HCT116 (cell line): ENCODE measurements at regions not wholly inside any gene's neighbourhood (a gene's known extent, or its start where the extent isn't known, plus 50 kb on each side); places are given as distances from the start of the nearest gene placed in this dataset.

Experiments
- ATAC-seq: fragments of 200-7000 bp; cut with Tn5 transposase; 2 replicates; pipeline ENCODE4 v1.9.1; 2020; ENCODE audit warnings: mild to moderate bottlenecking, moderate library complexity
- BruUV-seq: library from RNA; stranded (reverse); fragments of 400-500 nt; replicated peaks from 2 replicates; lab custom pipeline; 2021; lab: Mats Ljungman, UMichigan
- CTCF ChIA-PET: fragments of 300-600 bp; sonication (Branson Sonifier 250); formaldehyde crosslinking; loops from one replicate; lab custom pipeline; 2021; ENCODE audit warnings: antibody characterized with exemption; lab: Charles Lee
- POLR2A ChIA-PET: fragments of 300-600, 350-600 bp; sonication (Branson Sonifier 250); formaldehyde crosslinking; loops from one replicate; lab custom pipeline; 2021; ENCODE audit warnings: antibody characterized with exemption; lab: Charles Lee
- RAD21 ChIA-PET, 2 experiments: fragments of 300-600 bp; sonication (Branson Sonifier 250); formaldehyde crosslinking; loops; one replicate each; lab custom pipeline; 2023; ENCODE audit warnings: low total read pairs in 2 of 2; ENCODE audit not compliant: uncharacterized antibody in 2 of 2, unreplicated experiment in 2 of 2, low non-redundant PET in 1 of 2; lab: Charles Lee
- DNase-seq: peaks from one replicate; pipeline ENCODE4 v3.0.0-alpha.2; 2010; ENCODE audit warnings: low read depth, low spot score
- H2AFZ ChIP-seq: fragments of 200-600 bp; shearing (Covaris generic), sonication (generic); 2 replicates; pipeline ENCODE4 v1.6.1; 2017; ENCODE audit warnings: low read depth, mixed run types, mixed read lengths, antibody characterized with exemption, low read length; ENCODE audit not compliant: poor library complexity, severe bottlenecking
- H3K27ac ChIP-seq: 2 replicates; pipeline ENCODE4 v1.5.1; 2012; ENCODE audit warnings: low read depth, low read length
- H3K27me3 ChIP-seq: fragments of 200-600 bp; sonication (generic); 2 replicates; pipeline ENCODE4 v1.6.1; 2016; ENCODE audit warnings: mixed run types, low read length, mixed read lengths; ENCODE audit not compliant: insufficient read depth
- H3K36me3 ChIP-seq, 2 experiments: fragments of 200-500 bp in 1 of 2; fragments of 200-600 bp in 1 of 2; sonication (Bioruptor generic) in 1 of 2; sonication (generic) in 1 of 2; 2 replicates each; pipeline versions ENCODE4 v1.5.1 to v1.6.1; 2014 to 2016; ENCODE audit warnings: low read length in 2 of 2, inconsistent platforms in 1 of 2, mixed read lengths in 1 of 2, mixed run types in 1 of 2; ENCODE audit not compliant: insufficient read depth in 2 of 2, control insufficient read depth in 1 of 2
- H3K4me1 ChIP-seq, 2 experiments: fragments of 200-600 bp in 1 of 2; sonication (generic) in 1 of 2; 2 replicates each; pipeline versions ENCODE4 v1.5.1 to v1.6.1; 2012 to 2017; ENCODE audit warnings: low read length in 2 of 2, inconsistent platforms in 1 of 2, mild to moderate bottlenecking in 1 of 2, mixed read lengths in 1 of 2, mixed run types in 1 of 2, moderate library complexity in 1 of 2; ENCODE audit not compliant: insufficient read depth in 2 of 2, control insufficient read depth in 1 of 2
- H3K4me2 ChIP-seq: fragments of 200-600 bp; sonication (generic); 2 replicates; pipeline ENCODE4 v1.6.1; 2017; ENCODE audit warnings: mixed run types, low read length, mixed read lengths
- H3K4me3 ChIP-seq, 2 experiments: fragments of 200-600 bp in 1 of 2; sonication (generic) in 1 of 2; replicated peaks in 1 of 2; 2 replicates each; pipeline ENCODE4 v1.5.1; 2011 to 2016; ENCODE audit warnings: low read length in 2 of 2, control low read depth in 1 of 2, low read depth in 1 of 2, mild to moderate bottlenecking in 1 of 2, mixed read lengths in 1 of 2, mixed run types in 1 of 2
- H3K79me2 ChIP-seq: fragments of 200-600 bp; sonication (generic); 2 replicates; pipeline ENCODE4 v1.6.1; 2017; ENCODE audit warnings: mild to moderate bottlenecking, mixed run types, low read length, moderate library complexity, mixed read lengths; ENCODE audit not compliant: insufficient read depth
- H3K9ac ChIP-seq: fragments of 200-600 bp; sonication (generic); 2 replicates; pipeline ENCODE4 v1.6.1; 2016; ENCODE audit warnings: low read length, mixed read lengths
- H3K9me2 ChIP-seq: fragments of 200-600 bp; sonication (generic), shearing (Covaris generic); 2 replicates; pipeline ENCODE4 v1.6.1; 2017; ENCODE audit warnings: mixed run types, mild to moderate bottlenecking, moderate library complexity; ENCODE audit not compliant: insufficient read depth
- H3K9me3 ChIP-seq, 2 experiments: fragments of 200-500 bp in 1 of 2; fragments of 200-600 bp in 1 of 2; sonication (Bioruptor generic) in 1 of 2; sonication (generic) in 1 of 2; 2 replicates each; pipeline ENCODE4 v1.6.1; 2014 to 2017; ENCODE audit warnings: low read length in 2 of 2, mixed read lengths in 2 of 2, inconsistent platforms in 1 of 2, low read depth in 1 of 2, mild to moderate bottlenecking in 1 of 2, mixed run types in 1 of 2, moderate library complexity in 1 of 2; ENCODE audit not compliant: control insufficient read depth in 1 of 2, insufficient read depth in 1 of 2
- H4K20me1 ChIP-seq: fragments of 200-600 bp; sonication (generic), shearing (Covaris generic); 2 replicates; pipeline ENCODE4 v1.6.1; 2017; ENCODE audit warnings: mixed run types, mild to moderate bottlenecking, moderate library complexity; ENCODE audit not compliant: insufficient read depth
- ATF3 ChIP-seq: IDR thresholded peaks from 2 replicates; pipeline ENCODE4 v1.6.1; 2012
- EGR1 ChIP-seq: IDR thresholded peaks from 2 replicates; pipeline ENCODE4 v1.6.1; 2012; ENCODE audit warnings: low read depth
- ELF1 ChIP-seq: IDR thresholded peaks from 2 replicates; pipeline ENCODE4 v1.6.1; 2012; ENCODE audit warnings: low read depth, borderline replicate concordance
- EZH2 ChIP-seq: fragments of 200-600 bp; sonication (generic); IDR thresholded peaks from 2 replicates; pipeline ENCODE4 v1.6.1; 2017; ENCODE audit warnings: antibody characterized with exemption, mixed run types
- EZH2phosphoT487 ChIP-seq: fragments of 200-600 bp; IDR thresholded peaks from 2 replicates; pipeline ENCODE4 v1.6.1; 2018; ENCODE audit warnings: antibody characterized with exemption, borderline replicate concordance
- JUND ChIP-seq: IDR thresholded peaks from 2 replicates; pipeline ENCODE4 v1.6.1; 2012
- POLR2A ChIP-seq: IDR thresholded peaks from 2 replicates; pipeline ENCODE4 v1.7.0; 2011; ENCODE audit warnings: borderline replicate concordance; ENCODE audit not compliant: insufficient read depth, insufficient read length; ENCODE audit errors: extremely low read depth
- POLR2AphosphoS5 ChIP-seq: IDR thresholded peaks from 2 replicates; pipeline ENCODE4 v1.6.1; 2011; ENCODE audit warnings: mild to moderate bottlenecking, low read depth, low read length, moderate library complexity
- RAD21 ChIP-seq: IDR thresholded peaks from 2 replicates; pipeline ENCODE4 v1.6.1; 2012; ENCODE audit warnings: low read depth, mild to moderate bottlenecking
- REST ChIP-seq: IDR thresholded peaks from 2 replicates; pipeline ENCODE4 v1.6.1; 2012; ENCODE audit warnings: low read depth
- SIN3A ChIP-seq: IDR thresholded peaks from 2 replicates; pipeline ENCODE4 v1.6.1; 2012; ENCODE audit warnings: low read depth
- SP1 ChIP-seq: IDR thresholded peaks from 2 replicates; pipeline ENCODE4 v1.6.1; 2012; ENCODE audit warnings: low read depth
- YY1 ChIP-seq: IDR thresholded peaks from 2 replicates; pipeline ENCODE4 v1.6.1; 2011; ENCODE audit warnings: low read length, low read depth, moderate library complexity, mild to moderate bottlenecking; ENCODE audit not compliant: insufficient replicate concordance; ENCODE audit errors: extremely low read depth
- ZBTB33 ChIP-seq: IDR thresholded peaks from 2 replicates; pipeline ENCODE4 v1.6.1; 2011; ENCODE audit warnings: mild to moderate bottlenecking, low read length, moderate library complexity; ENCODE audit not compliant: insufficient replicate concordance; ENCODE audit errors: extremely low read depth
- ZFX ChIP-seq: fragments of 450-650 bp; IDR thresholded peaks from 2 replicates; pipeline ENCODE4 v1.6.1; 2017
- ZNF274 ChIP-seq: fragments of 200-500 bp; sonication (Bioruptor generic); IDR thresholded peaks from 2 replicates; pipeline ENCODE4 v1.6.1; 2014; ENCODE audit warnings: mild to moderate bottlenecking, low read depth, low read length, inconsistent platforms
- intact Hi-C: fragments of 100-400 bp; cut with micrococcal nuclease; formaldehyde crosslinking; loops from 2 replicates; pipeline ENCODE4 v1.10.0; 2022

DNA sequence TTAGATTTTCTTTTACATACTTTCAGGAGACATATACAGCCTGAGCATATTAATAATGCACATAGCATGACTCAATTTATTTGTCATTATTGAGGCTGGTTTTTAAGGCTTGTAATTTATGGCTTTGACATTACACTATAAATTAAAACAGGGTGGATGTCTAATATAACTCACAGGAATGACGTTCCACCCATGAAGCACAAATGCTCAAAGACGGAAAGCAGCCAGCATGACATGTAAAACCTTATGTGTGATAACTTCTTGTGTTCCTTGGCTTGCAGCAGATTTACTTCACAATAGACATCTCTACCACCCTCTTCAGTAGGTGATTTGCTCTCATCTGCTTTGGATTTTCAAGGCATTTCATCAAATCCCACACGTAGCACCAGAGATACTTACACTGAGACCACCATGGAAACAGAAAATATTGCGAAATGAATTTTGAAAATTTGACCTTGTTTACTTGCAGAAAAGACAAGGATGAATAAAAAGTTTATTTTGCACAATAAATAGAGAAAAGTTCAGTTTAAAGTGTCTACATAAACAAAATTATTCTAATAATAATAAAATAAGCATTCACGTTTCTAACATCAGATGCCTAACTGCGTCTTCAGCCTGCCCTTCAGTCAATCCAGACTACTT is 64.7 kb upstream of the BTC start:
- H3K4me1 ChIP-seq = no peaks in the 10 kb centered on the region
- no peaks in the 10 kb centered on the region for H3K9me2 ChIP-seq
- H3K27me3 ChIP-seq = no peaks in the 10 kb centered on the region
- H3K4me3 ChIP-seq = no peak overlapping the region
- H3K4me2 ChIP-seq = no peak overlapping the region
- BruUV-seq = no TSS peak
- ChIA-PET CTCF (interaction anchor here (1.6 kb wide), 1 partner anchor 16 kb away, joined by 6 read pairs; no protein-coding TSS in a partner anchor), POLR2A (no interaction called here), RAD21 (no interaction called here)
- no peak overlapping the region for H3K9ac ChIP-seq
- no peaks in the 10 kb centered on the region for H3K79me2 ChIP-seq
- DNase-seq (no peak), ATAC-seq (no peak)
- no peak overlapping the region for H2AFZ ChIP-seq
- no peaks in the 10 kb centered on the region for H3K36me3 ChIP-seq
- H4K20me1 ChIP-seq = no peaks in the 10 kb centered on the region
- no peak overlapping the region for H3K27ac ChIP-seq
- intact Hi-C loops = no loop called here
- no peak for TF ChIP-seq ZFX
- no peaks in the 10 kb centered on the region for H3K9me3 ChIP-seq

- H3K9ac ChIP-seq = no peak overlapping the region
- no peak overlapping the region for H3K4me2 ChIP-seq
- no peaks in the 10 kb centered on the region for H3K9me2 ChIP-seq
- no peaks in the 10 kb centered on the region for H3K79me2 ChIP-seq
- no peaks in the 10 kb centered on the region for H4K20me1 ChIP-seq
- H3K4me1 ChIP-seq = no peaks in the 10 kb centered on the region
- ChIA-PET POLR2A (no interaction called here), RAD21 (no interaction called here), CTCF (no interaction called here)
- H3K27me3 ChIP-seq = no peaks in the 10 kb centered on the region
- DNase-seq (no peak), ATAC-seq (no peak)
- no peak overlapping the region for H2AFZ ChIP-seq
- H3K4me3 ChIP-seq = no peak overlapping the region
- no peaks in the 10 kb centered on the region for H3K36me3 ChIP-seq
- no TSS peak for BruUV-seq
- H3K9me3 ChIP-seq = peaks cover 2 to 3% of the 10 kb centered on the region in 2 experiments; a peak in 2 of 4 replicates
- H3K27ac ChIP-seq = no peak overlapping the region
- intact Hi-C loops = no loop called here
- TF ChIP-seq ZBTB33 (no peak), POLR2A (no peak), SIN3A (no peak), EZH2phosphoT487 (no peak), JUND (no peak), POLR2AphosphoS5 (no peak), REST (no peak), ZNF274 (no peak), ATF3 (no peak), YY1 (no peak), SP1 (no peak), ELF1 (no peak), ZFX (no peak), RAD21 (no peak), EZH2 (no peak), EGR1 (no peak)
Measured at GRCh38 chr4:74855879-74856278, 61.6 kb upstream of the BTC start.
